Right kidney (tissue), 1 donor: ENCODE measurements at regions not wholly inside any gene's neighbourhood (a gene's known extent, or its start where the extent isn't known, plus 50 kb on each side); places are given as distances from the start of the nearest gene placed in this dataset.
"Not testable (repeated sequence)": the region's sequence is repeated elsewhere in the genome, so short reads cannot be mapped to it uniquely, and the experiment has no call there.

Experiments
- DNase-seq: peaks from one replicate; pipeline ENCODE4 v3.0.0-alpha.2; 2016

GRCh38 chr6:115873901-115874300 lies 186.8 kb downstream of the FRK start:
- no peak for DNase-seq

DNA sequence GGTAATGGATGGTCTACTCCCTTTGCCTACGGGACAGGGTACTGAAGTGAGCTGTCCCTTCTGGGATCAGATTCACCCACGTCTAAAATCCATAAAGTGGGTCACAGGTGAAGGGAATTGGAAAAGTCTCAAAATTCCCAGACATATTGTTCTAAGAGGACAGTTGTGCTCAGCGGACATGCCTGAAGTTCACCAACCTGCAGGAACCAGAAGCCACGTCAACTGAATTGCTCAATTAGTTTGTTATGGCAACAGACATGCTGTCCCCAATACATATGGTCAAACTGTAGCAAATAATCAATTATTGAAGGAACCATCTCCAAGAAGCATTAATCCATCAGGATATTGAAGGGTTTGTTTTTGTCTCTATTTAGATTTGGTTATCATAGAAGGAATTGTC lies 190.2 kb downstream of the FRK start:
- no peak for DNase-seq

DNA sequence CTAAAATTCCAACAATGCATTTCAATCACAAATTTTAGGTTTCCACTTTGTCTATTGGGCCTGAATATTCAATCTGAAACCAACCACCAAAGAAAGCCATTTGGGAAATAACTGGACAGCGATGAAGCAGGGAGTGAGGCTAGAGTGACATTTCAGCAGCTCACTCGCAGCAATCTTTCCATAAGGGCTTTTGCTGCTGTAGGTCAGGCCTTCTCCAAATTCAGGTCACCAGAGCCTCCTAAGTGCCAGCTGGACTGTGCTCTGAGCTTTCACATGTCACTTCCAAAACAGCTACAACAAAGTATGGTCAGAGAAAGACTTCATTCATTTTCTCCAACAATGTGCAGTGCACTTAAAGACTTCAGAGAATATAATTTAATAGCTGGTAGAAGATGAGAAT lies 194.8 kb downstream of the FRK start:
- DNase-seq, result no peak

GRCh38 chr6:115863211-115863610 lies 197.5 kb downstream of the FRK start:
- no peak for DNase-seq

DNA sequence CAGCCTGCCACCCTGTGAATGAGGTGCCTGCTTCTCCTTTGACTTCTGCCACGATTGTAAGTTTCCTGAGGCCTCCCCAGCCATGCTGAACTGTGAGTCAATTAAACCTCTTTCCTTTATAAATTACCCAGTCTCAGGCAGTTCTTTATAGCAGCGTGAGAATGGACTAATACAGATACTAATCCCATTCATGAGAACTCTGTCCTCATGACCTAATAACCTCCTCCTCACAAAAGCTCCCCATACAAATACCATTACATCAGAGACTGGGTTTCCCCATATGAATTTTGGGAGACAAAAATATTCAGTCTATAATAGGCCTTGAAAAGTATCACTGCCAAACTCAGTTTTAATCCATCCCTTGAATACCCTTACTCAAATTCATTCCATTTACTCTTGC lies 199.0 kb downstream of the FRK start:
- not testable (repeated sequence) for DNase-seq

- DNase-seq, result not testable (repeated sequence)
These were observed 201.1 kb downstream of the FRK start for GRCh38 chr6:115859577-115859976.

- no peak for DNase-seq
These were observed 205.6 kb downstream of the FRK start for GRCh38 chr6:115854866-115855665.

GRCh38 chr6:115847671-115848070 lies 213.0 kb downstream of the FRK start:
- no peak for DNase-seq

DNA sequence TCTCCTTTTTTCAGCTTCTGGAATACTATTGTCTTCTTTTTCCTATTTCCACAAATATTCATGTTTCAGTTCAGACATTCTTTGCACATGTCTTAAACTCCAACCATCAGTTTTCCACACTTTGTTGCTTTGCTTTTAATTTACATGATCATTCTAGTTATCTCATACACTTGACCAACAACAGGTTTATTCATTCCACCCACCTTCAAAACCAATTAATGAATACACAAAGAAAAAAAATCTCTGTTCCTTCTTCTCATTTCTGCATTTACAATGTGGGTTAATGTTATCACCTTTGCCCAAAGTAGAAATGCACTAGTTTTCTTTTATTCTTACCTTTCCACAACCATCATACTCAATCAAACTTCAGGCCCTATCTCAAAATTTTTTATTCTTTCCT lies 216.7 kb downstream of the FRK start:
- DNase-seq, result no peak

- DNase-seq, result no peak
These were observed 218.4 kb downstream of the FRK start for GRCh38 chr6:115842338-115842737.

DNA sequence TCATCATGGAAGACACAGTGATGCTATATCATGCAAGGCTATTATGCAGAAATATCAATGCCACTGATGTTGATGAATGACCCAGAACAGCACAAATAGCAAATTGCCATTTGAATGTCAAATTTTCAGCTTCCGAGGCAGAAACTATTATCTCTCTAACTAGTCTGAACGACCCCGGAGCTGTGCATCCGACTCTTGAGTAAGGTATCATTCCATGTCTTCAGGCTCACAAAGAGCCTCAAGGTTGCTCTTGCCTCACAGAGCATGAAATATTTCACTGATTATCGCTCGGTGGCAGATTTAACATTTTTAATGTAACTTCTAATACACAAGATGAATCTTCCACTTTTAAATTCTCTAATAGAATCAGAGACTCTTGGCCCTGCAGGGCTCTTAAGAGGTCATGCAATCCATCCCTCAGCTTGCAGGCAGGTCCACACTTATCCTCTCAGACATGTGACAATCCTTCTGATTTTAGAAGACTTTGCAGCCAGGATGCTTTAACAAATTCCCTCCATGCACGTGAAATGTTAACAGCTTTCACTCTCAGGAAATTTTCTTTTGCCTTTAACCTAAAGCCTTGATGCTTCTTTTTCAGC lies 221.0 kb downstream of the FRK start:
- no peak for DNase-seq

- DNase-seq, result no peak
These were observed 221.8 kb downstream of the FRK start for GRCh38 chr6:115838763-115839401.

DNA sequence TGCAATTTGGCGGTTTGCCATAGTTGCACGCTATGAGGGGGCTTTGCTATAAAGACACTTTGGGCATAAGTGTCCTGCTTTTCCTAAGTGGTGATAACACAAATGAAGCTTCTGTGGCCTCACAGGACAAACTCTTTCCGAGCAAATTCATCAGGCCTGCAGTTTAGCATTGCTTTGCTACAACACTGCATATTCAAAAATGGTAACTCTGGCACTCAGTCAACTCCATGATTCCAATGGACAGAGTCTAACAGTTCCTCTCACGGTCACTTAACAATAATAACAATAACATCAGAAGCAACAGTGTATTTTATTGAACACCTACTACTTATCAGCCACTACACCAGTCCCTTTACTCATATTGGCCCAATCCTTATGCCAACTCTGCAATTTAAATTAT lies 222.5 kb downstream of the FRK start:
- no peak for DNase-seq

GRCh38 chr6:115836374-115836773 lies 224.3 kb downstream of the FRK start:
- not testable (repeated sequence) for DNase-seq

DNA sequence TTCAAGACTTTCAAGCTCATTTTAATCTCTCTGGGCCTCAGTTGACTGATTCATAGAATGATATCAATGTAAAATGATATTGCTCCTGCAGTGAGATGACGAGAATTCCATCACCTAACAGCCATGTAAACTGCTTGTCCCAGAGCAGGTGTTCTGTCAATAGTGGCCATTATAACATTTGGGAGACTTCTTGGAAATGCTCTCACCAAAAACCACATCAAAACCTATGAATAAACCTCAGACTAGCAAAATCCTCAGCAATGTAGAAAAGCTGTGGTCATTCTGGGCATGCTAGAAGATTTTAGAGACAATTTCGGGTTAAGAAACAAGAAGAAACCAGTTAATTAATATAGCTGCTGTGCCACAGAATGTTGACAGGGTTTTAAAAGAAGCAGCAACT lies 225.4 kb downstream of the FRK start:
- DNase-seq, result no peak

GRCh38 chr6:115834542-115834941 lies 226.1 kb downstream of the FRK start:
- not testable (repeated sequence) for DNase-seq

DNA sequence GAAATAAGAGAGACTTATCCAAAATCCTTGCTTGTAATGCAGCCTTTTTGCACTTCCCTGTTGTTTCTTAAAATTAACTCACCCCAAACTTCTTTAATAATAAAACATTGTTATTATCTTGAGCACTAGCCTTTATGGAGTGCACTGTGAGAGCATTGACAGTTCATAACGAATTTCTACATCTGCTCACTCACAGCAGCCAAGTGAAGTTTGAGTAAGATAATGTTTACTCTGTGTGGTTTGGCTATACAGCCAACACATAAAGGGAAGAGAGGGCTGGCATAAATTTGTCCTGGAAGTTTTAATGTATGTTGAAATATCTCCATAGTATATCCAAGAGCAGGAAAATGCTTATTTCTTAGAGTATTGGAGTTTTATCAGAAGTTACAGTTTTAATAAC lies 227.9 kb downstream of the FRK start:
- DNase-seq, result no peak

DNA sequence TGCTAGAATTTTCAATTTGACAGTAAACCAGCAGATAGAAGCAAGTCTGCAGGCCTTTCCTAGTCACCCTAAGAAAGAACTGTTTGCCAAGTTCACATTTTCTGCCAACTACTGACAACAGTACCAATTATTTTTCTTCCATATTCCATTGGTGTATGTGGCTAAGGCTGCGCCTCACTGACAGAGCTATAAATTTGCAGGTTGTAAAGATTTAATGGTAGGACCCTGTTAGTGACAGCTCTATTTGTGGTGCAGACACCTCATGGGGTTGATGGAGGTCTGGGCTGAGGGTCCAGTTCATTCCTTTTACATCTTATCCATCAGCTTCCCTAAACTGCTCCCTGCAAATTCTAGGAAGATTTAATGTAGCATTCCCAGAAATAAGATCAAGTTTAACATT lies 228.5 kb downstream of the FRK start:
- DNase-seq, result no peak

DNA sequence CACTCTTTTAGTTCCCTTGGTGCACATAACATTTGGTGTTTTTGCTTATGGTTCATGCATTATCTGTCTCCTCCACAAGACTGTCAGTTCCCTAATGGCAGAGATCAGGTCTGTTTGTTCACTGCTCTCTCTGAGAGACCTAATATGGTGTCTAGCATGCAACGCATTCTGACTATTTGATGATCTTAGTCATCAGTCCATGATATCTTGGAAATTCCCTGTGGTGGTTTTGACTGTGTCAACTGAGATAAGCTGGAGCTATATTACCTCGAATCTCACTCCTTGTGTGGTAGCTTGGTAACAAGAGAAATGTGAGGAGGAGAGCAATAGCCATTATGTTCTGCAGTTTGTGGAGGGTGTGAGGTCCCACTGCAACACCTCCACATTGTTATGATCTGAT lies 229.8 kb downstream of the FRK start:
- DNase-seq, result no peak

DNA sequence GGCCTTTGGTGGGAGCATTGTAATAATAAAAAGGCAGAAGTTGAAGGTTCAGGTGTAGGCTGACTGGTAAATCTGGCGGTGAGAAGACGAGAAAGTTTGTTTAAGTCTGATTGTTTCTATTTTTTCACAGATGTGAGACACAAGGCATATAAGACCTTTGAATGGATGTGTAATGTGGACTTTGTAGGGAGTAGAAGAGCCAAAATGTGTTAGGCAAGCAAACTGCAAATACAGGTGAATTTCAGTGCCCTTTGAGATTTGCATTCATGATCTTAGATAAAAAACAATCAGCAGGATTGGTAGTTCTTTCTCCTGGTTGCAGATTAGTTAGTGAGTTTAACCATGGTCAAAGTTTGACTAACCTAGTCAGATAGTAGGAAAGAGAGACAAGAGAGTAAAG lies 238.9 kb downstream of the FRK start:
- no peak for DNase-seq

- no peak for DNase-seq
These were observed 241.2 kb downstream of the FRK start for GRCh38 chr6:115819506-115819905.

GRCh38 chr6:115817161-115817560 lies 243.5 kb downstream of the FRK start:
- DNase-seq, result no peak

DNA sequence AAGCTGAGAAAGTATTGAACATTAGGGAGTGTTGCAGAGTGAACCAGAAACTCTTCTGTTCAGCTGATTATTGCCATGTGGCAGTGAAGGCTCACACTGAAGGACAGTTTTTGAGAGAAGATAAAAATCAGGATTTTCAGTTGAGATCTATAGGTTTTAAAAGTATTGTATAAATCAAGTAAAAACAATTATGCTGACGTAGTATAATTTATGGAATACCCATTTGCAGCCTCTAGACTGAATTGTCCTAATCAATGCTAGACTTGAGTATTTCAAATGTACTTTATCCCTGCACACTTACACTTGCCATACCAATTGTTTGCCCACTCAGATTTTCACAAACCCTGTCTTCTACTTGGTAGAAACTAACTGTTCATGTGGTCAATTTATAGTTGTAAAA lies 245.8 kb downstream of the FRK start:
- DNase-seq, result no peak

DNA sequence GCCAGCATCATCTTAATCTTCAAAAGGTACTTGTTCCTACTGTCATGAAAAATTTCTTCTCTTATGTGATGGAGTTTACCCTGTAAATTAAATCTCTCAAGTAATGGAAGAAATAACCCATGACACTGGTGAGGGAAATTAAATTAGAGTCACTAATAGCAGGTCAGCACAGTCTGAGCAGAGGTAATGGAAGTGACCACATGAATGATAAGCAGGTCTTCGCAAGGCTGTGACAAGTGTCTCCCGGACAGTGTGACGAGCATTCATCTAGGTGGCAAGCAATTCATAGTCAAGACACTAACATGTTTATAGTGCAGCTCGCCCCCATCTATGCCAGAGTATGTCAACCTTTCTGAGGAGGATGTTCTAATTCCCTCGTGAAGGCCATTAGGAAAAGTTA lies 249.2 kb downstream of the FRK start:
- DNase-seq, result no peak
